Immature natural killer cell (primary cell): ENCODE measurements at regions not wholly inside any gene's neighbourhood (a gene's known extent, or its start where the extent isn't known, plus 50 kb on each side); places are given as distances from the start of the nearest gene placed in this dataset.

Source experiments
- DNase-seq, 3 donors: peaks; one replicate each; pipeline ENCODE4 v3.0.0; 2022; ENCODE audit warnings: mixed read lengths in 1 of 3
- H3K27ac Mint-ChIP-seq, 6 donors: one replicate each; pipeline ENCODE4 v1.8.0; 2020; ENCODE audit warnings: mixed read lengths in 6 of 6, mild to moderate bottlenecking in 5 of 6, inconsistent platforms in 4 of 6, moderate library complexity in 3 of 6
- H3K27me3 Mint-ChIP-seq, 3 donors: one replicate each; pipeline ENCODE4 v1.8.0; 2020 to 2021; ENCODE audit warnings: low read depth in 3 of 3, mild to moderate bottlenecking in 3 of 3, mixed read lengths in 3 of 3, moderate library complexity in 3 of 3, inconsistent platforms in 1 of 3
- H3K36me3 Mint-ChIP-seq, 3 donors: one replicate each; pipeline ENCODE4 v1.8.0; 2020; ENCODE audit warnings: mixed read lengths in 3 of 3, inconsistent platforms in 2 of 3, mild to moderate bottlenecking in 2 of 3
- H3K4me1 Mint-ChIP-seq, 2 donors: one replicate each; pipeline ENCODE4 v1.8.0; 2020; ENCODE audit warnings: inconsistent platforms in 2 of 2, mild to moderate bottlenecking in 2 of 2, mixed read lengths in 2 of 2, moderate library complexity in 1 of 2
- H3K4me3 Mint-ChIP-seq, 5 donors: one replicate each; pipeline ENCODE4 v1.8.0; 2020; ENCODE audit warnings: mild to moderate bottlenecking in 5 of 5, mixed read lengths in 5 of 5, inconsistent platforms in 3 of 5, moderate library complexity in 3 of 5
- H3K9me3 Mint-ChIP-seq, 6 donors: one replicate each; pipeline ENCODE4 v1.8.0; 2020; ENCODE audit warnings: mild to moderate bottlenecking in 6 of 6, mixed read lengths in 6 of 6, inconsistent platforms in 4 of 6, moderate library complexity in 3 of 6

- Mint-ChIP-seq H3K27ac (no peak overlapping the region), H3K9me3 (peaks cover 0 to 3% (median under 1%) of the 10 kb centered on the region in 6 donors), H3K36me3 (no peaks in the 10 kb centered on the region), H3K4me3 (no peak overlapping the region), H3K4me1 (no peaks in the 10 kb centered on the region), H3K27me3 (peaks cover 0 to 1% (median 0%) of the 10 kb centered on the region in 3 donors)
- no peak for DNase-seq
Measured at GRCh38 chr5:82403026-82403425, 124.9 kb upstream of the RPS23 start.

- no peaks in the 10 kb centered on the region for H3K4me1 Mint-ChIP-seq
- peaks cover 0 to 3% (median 2%) of the 10 kb centered on the region in 3 donors for H3K27me3 Mint-ChIP-seq
- DNase-seq = no peak
- no peaks in the 10 kb centered on the region for H3K36me3 Mint-ChIP-seq
- no peak overlapping the region for H3K4me3 Mint-ChIP-seq
- peaks cover 0 to 3% (median 0%) of the 10 kb centered on the region in 6 donors for H3K9me3 Mint-ChIP-seq
- H3K27ac Mint-ChIP-seq = no peak overlapping the region
Measured at GRCh38 chr5:82399111-82399510, 121.0 kb upstream of the RPS23 start.

- H3K4me3 Mint-ChIP-seq = no peak overlapping the region
- no peaks in the 10 kb centered on the region for H3K9me3 Mint-ChIP-seq
- DNase-seq = no peak
- H3K27ac Mint-ChIP-seq = no peak overlapping the region
- H3K4me1 Mint-ChIP-seq = no peaks in the 10 kb centered on the region
- H3K36me3 Mint-ChIP-seq = no peaks in the 10 kb centered on the region
- peaks cover 0 to 3% (median 2%) of the 10 kb centered on the region in 3 donors for H3K27me3 Mint-ChIP-seq
Measured at GRCh38 chr5:82397741-82398320, 119.7 kb upstream of the RPS23 start.

- H3K27ac Mint-ChIP-seq = no peak overlapping the region
- no peak for DNase-seq
- no peaks in the 10 kb centered on the region for H3K9me3 Mint-ChIP-seq
- no peaks in the 10 kb centered on the region for H3K4me1 Mint-ChIP-seq
- H3K27me3 Mint-ChIP-seq = peaks cover 0 to 3% (median 2%) of the 10 kb centered on the region in 3 donors
- no peak overlapping the region for H3K4me3 Mint-ChIP-seq
- H3K36me3 Mint-ChIP-seq = no peaks in the 10 kb centered on the region
Measured at GRCh38 chr5:82396871-82397514, 118.8 kb upstream of the RPS23 start.

- Mint-ChIP-seq H3K36me3 (no peaks in the 10 kb centered on the region), H3K27me3 (peaks cover 0 to 3% (median 2%) of the 10 kb centered on the region in 3 donors), H3K9me3 (no peaks in the 10 kb centered on the region), H3K4me3 (no peak overlapping the region), H3K4me1 (no peaks in the 10 kb centered on the region), H3K27ac (no peak overlapping the region)
- no peak for DNase-seq
Measured at GRCh38 chr5:82396396-82396795, 118.2 kb upstream of the RPS23 start.

- no peak for DNase-seq
- Mint-ChIP-seq H3K27ac (no peak overlapping the region), H3K27me3 (peaks cover 2 to 4% (median 3%) of the 10 kb centered on the region in 3 donors), H3K4me3 (no peak overlapping the region), H3K4me1 (peaks cover 0 to under 1% of the 10 kb centered on the region in 2 donors), H3K9me3 (no peaks in the 10 kb centered on the region), H3K36me3 (no peaks in the 10 kb centered on the region)
Measured at GRCh38 chr5:82393951-82394350, 115.8 kb upstream of the RPS23 start.

- Mint-ChIP-seq H3K27me3 (peaks cover 0 to 3% (median 2%) of the 10 kb centered on the region in 3 donors), H3K36me3 (no peaks in the 10 kb centered on the region), H3K4me1 (peaks cover 0 to 5% of the 10 kb centered on the region in 2 donors), H3K4me3 (no peak overlapping the region), H3K27ac (no peak overlapping the region), H3K9me3 (no peaks in the 10 kb centered on the region)
- DNase-seq = no peak
Measured at GRCh38 chr5:82390088-82390487, 111.9 kb upstream of the RPS23 start.

- DNase-seq = no peak
- Mint-ChIP-seq H3K9me3 (peaks cover 0 to 3% (median 0%) of the 10 kb centered on the region in 6 donors), H3K4me1 (peaks cover 0 to 5% of the 10 kb centered on the region in 2 donors), H3K4me3 (no peak overlapping the region), H3K36me3 (no peaks in the 10 kb centered on the region), H3K27me3 (peaks cover 0 to 3% (median 2%) of the 10 kb centered on the region in 3 donors), H3K27ac (no peak overlapping the region)
Measured at GRCh38 chr5:82389347-82389746, 111.2 kb upstream of the RPS23 start.

- peaks cover 2 to 4% (median 3%) of the 10 kb centered on the region in 3 donors for H3K27me3 Mint-ChIP-seq
Measured at GRCh38 chr5:82388181-82388580, 110.0 kb upstream of the RPS23 start.

GRCh38 chr5:82387819-82388166 is 109.6 kb upstream of the RPS23 start:
- Mint-ChIP-seq H3K9me3 (peaks cover 0 to 3% (median 0%) of the 10 kb centered on the region in 6 donors), H3K27ac (no peak overlapping the region), H3K4me1 (peaks cover 0 to 5% of the 10 kb centered on the region in 2 donors), H3K4me3 (no peak overlapping the region), H3K36me3 (no peaks in the 10 kb centered on the region), H3K27me3 (peaks cover 2 to 5% (median 3%) of the 10 kb centered on the region in 3 donors)
- no peak for DNase-seq

More at GRCh38 chr5:82388181-82388580, 110.0 kb upstream of the RPS23 start:
- no peak overlapping the region for H3K27ac Mint-ChIP-seq
- no peaks in the 10 kb centered on the region for H3K36me3 Mint-ChIP-seq
- peaks cover 0 to 5% of the 10 kb centered on the region in 2 donors for H3K4me1 Mint-ChIP-seq
- H3K9me3 Mint-ChIP-seq = peaks cover 0 to 3% (median 0%) of the 10 kb centered on the region in 6 donors
- H3K4me3 Mint-ChIP-seq = no peak overlapping the region
- no peak for DNase-seq

- H3K9me3 Mint-ChIP-seq = peaks cover 0 to 3% (median 0%) of the 10 kb centered on the region in 6 donors
- H3K4me1 Mint-ChIP-seq = peaks cover 0 to 5% of the 10 kb centered on the region in 2 donors
- H3K36me3 Mint-ChIP-seq = no peaks in the 10 kb centered on the region
- H3K27me3 Mint-ChIP-seq = peaks cover 2 to 5% (median 3%) of the 10 kb centered on the region in 3 donors
- no peak for DNase-seq
- no peak overlapping the region for H3K4me3 Mint-ChIP-seq
- H3K27ac Mint-ChIP-seq = no peak overlapping the region
Measured at GRCh38 chr5:82387001-82387818, 109.1 kb upstream of the RPS23 start.

GRCh38 chr5:82386576-82386975 is 108.4 kb upstream of the RPS23 start:
- peaks cover 2 to 5% (median 3%) of the 10 kb centered on the region in 3 donors for H3K27me3 Mint-ChIP-seq
- no peak for DNase-seq
- H3K4me3 Mint-ChIP-seq = no peak overlapping the region
- H3K36me3 Mint-ChIP-seq = no peaks in the 10 kb centered on the region
- H3K4me1 Mint-ChIP-seq = peaks cover 0 to 5% of the 10 kb centered on the region in 2 donors
- H3K27ac Mint-ChIP-seq = no peak overlapping the region
- peaks cover 0 to 3% (median 0%) of the 10 kb centered on the region in 6 donors for H3K9me3 Mint-ChIP-seq

GRCh38 chr5:82384034-82384750 is 106.0 kb upstream of the RPS23 start:
- Mint-ChIP-seq H3K27ac (no peak overlapping the region), H3K4me1 (peaks cover 0 to 5% of the 10 kb centered on the region in 2 donors), H3K27me3 (peaks cover 0 to 5% (median 1%) of the 10 kb centered on the region in 3 donors), H3K36me3 (no peaks in the 10 kb centered on the region), H3K9me3 (peaks cover 0 to 3% (median 0%) of the 10 kb centered on the region in 6 donors), H3K4me3 (no peak overlapping the region)
- DNase-seq = no peak
